Epithelial cell of esophagus (primary cell): ENCODE measurements at regions not wholly inside any gene's neighbourhood (a gene's known extent, or its start where the extent isn't known, plus 50 kb on each side); places are given as distances from the start of the nearest gene placed in this dataset.

Experiments used
- DNase-seq: peaks from one replicate; pipeline ENCODE4 v3.0.0; 2010; ENCODE audit warnings: low read depth
- H3K4me3 ChIP-seq: 2 replicates; pipeline ENCODE4 v1.5.1; 2011; ENCODE audit warnings: mild to moderate bottlenecking, low read length, control low read depth
- CTCF ChIP-seq: IDR thresholded peaks from 2 replicates; pipeline ENCODE4 v1.5.1; 2011; ENCODE audit warnings: low read depth, mild to moderate bottlenecking, low read length, control low read depth, inconsistent platforms; ENCODE audit not compliant: insufficient read depth; ENCODE audit errors: missing control alignments

- TF ChIP-seq CTCF = no peak
- no peak for DNase-seq
- no peak overlapping the region for H3K4me3 ChIP-seq
Measured at GRCh38 chr21:16294128-16294527, 564.3 kb downstream of the USP25 start.

- TF ChIP-seq CTCF = no peak
- H3K4me3 ChIP-seq = no peak overlapping the region
- no peak for DNase-seq
Measured at GRCh38 chr21:16302851-16303282, 573.1 kb downstream of the USP25 start.

- DNase-seq = no peak
- no peak overlapping the region for H3K4me3 ChIP-seq
- no peak for TF ChIP-seq CTCF
Measured at GRCh38 chr21:16304174-16305095, 574.7 kb downstream of the USP25 start.

- TF ChIP-seq CTCF = no peak
- DNase-seq = peak; percentile 8
- H3K4me3 ChIP-seq = no peak overlapping the region
Measured at GRCh38 chr21:16305686-16306085, 575.9 kb downstream of the USP25 start.

- no peak for TF ChIP-seq CTCF
- H3K4me3 ChIP-seq = no peak overlapping the region
- DNase-seq = no peak
Measured at GRCh38 chr21:16307256-16307655, 577.5 kb downstream of the USP25 start.

- H3K4me3 ChIP-seq = peak overlapping the region; percentile 21
- peak; percentile 72 for DNase-seq
- TF ChIP-seq CTCF = no peak
Measured at GRCh38 chr21:16308269-16308668, 578.5 kb downstream of the USP25 start.
